ENCODE measurements at regions not wholly inside any gene's neighbourhood (a gene's known extent, or its start where the extent isn't known, plus 50 kb on each side); places are given as distances from the start of the nearest gene placed in this dataset.
A peak's percentile ranks its signal among the peaks of the same experiment; 100 is the strongest.
"Not testable (repeated sequence)": the region's sequence is repeated elsewhere in the genome, so short reads cannot be mapped to it uniquely, and the experiment has no call there.

DNA sequence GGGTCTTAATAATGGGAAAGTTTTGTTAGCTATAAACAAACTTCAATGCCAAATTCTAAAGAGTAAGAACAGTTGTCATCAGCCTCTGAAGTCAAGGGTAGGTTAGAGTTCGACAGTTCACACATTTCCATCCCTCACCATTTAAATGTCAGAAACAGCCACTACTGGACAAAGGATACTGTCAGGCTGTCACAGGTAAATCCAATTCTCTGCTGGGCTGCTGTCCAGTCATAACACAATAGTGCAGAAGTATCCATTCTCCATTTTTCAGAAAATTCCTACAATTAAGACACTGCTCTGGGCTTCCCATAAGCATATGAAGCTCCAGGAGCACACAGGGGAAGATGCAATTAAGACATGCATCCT lies 221.4 kb downstream of the RPS29 start:
- DNase-seq = no peak

DNA sequence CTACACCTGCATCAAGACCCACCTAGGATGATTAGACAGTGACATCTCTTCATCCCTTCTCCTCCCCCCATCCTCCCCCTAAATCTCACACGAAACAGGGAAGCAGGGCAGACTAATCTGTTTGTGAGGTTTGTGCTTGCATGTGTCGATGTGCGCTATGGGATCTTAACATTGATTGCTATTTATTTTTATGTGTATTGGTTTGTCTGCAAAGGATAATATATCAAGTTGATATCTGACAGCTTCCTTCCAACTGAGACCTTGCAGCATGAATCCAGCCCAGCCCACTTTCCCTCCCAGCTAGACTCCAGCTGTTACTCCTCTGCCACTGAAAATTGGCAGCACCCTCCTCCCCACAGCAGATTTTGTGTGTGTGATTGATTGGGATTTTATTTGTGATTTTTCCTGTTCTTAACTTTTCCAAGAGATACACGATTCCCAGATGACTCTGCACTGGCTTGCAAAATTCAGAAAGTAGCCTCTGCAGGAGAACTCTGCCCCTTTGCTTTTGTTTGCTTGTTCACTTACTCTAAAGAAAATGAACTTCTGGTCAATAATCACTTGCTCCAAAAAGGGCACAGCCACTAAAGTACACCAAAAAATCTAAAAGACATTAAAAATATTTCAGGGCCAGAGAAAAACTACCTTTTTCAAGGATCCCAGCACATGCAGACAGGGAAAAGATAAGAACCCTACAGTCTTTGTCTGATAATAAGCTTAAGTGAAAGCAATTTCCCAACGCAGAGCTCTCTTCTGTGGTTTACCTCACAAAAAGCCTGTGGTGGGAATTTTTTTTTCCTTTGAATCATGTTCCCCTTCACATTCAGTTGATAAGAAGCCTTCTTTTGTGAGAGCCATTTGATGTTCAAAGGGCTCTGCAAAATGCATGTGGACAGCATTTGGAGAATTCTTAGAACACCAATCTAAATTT lies 222.1 kb downstream of the RPS29 start:
- DNase-seq = no peak

DNA sequence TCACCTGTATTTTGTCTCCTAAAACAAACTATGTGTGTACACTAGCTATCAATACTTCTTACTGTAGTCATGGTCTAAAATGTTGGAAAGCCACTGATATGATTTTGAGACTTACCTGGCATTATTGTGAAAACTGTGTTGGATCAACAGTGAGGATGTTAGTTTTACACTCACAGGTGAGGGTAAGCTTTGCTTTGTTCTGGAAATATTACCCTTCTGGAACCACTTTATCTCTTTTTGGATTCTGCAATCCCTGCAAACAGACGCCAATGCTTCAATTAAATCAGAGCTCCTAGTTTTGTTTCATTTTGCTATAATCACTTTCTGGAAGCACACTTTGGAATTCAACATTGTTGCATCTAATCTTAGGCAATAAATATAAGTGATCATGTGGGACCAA lies 223.3 kb downstream of the RPS29 start:
- DNase-seq = no peak

DNA sequence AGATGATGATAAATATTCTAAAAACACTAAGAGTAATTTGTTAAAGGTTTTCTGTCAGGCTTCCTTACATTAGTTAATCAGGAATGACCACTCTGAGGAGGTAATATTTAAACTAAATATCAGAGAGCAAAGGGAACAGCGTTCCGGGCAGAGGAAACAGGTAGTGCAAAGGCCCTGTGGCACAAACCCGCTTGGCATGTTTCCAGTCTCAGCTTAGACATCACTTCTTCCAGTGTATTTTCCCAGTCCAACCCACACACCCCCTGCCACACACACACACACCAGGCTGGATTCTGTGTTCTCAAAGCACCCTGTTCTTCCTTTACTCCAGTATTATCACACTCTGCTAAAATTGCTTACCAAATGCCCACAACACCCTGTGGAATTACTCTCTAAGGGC lies 247.1 kb downstream of the RPS29 start:
- no peak for DNase-seq

- DNase-seq = no peak
Measured at GRCh38 chr14:49319810-49320209, 266.4 kb downstream of the RPS29 start.

- DNase-seq = no peak
Measured at GRCh38 chr14:49315570-49315969, 270.6 kb downstream of the RPS29 start.

DNA sequence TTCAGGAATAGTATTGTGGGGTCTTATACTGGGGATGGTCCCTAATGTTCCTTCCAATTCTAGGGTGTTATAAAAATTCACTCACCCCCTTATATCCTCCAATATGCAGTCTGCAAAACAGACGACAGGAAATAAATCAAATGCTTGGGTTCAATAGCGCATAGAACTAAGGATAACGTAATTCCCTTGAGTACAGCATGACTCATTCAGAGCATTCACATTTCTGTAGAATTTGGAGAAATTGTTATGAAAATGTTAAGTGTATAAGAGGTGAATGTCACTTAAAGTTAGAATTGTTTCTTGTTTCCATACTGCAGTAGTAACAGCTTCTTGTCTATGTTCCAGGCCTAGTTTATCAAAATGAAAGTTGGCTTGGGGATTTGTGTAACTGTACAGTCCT lies 271.4 kb downstream of the RPS29 start:
- DNase-seq = peak; percentile 6

GRCh38 chr14:49313108-49313507 lies 273.1 kb downstream of the RPS29 start:
- no peak for DNase-seq

DNA sequence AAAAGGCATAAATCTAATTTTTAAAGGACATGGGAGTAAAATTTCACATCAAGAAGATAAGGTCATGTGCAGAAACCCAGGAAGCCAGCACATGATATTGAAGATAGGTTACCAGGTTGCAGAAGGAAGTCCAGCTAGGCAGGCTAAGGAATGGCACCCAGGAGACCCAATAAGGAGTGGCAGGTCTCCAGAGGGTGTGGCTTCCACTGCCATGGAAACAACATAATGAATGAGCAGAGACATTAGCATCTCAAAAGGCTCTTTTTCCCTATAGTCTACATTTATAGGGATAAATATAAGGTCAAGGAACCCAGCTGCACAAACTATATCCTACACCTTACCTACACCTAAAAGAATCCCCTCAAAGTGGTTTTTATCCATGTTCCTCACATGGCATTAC lies 275.9 kb downstream of the RPS29 start:
- DNase-seq = no peak

- peak; percentile 1 for DNase-seq
Measured at GRCh38 chr14:49306152-49306751, 279.9 kb downstream of the RPS29 start.

GRCh38 chr14:49303946-49304516 lies 282.1 kb downstream of the RPS29 start:
- peak; percentile 14 for DNase-seq

GRCh38 chr14:49297102-49297501 lies 289.1 kb downstream of the RPS29 start:
- DNase-seq = no peak

- DNase-seq = no peak
Measured at GRCh38 chr14:49294621-49295148, 291.5 kb downstream of the RPS29 start.

- DNase-seq = no peak
Measured at GRCh38 chr14:49287004-49287403, 299.2 kb downstream of the RPS29 start.

- no peak for DNase-seq
Measured at GRCh38 chr14:49286257-49286983, 299.8 kb downstream of the RPS29 start.

DNA sequence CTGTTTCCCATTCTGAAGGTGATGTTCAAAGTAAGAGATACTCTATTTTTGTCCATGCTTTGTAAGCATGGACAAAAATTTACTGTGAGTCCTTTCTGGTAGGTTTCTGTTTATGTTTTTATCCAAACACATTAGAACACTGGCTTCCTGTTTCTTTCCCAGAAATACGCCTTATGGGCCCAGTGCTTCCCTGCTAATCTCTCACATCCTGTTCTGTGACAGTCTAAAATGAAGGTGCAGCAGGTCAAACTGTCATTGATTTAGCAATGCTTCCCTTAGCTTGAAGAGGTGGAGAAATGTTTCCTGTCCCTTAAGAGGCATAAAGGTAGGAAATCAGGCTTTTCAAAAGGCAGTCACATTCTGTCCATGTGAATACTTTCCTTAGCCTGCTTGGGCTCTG lies 305.6 kb downstream of the RPS29 start:
- DNase-seq = no peak

GRCh38 chr14:49250517-49250916 lies 335.7 kb downstream of the RPS29 start:
- no peak for DNase-seq

- peak; percentile 49 for DNase-seq
Measured at GRCh38 chr14:49250109-49250508, 336.1 kb downstream of the RPS29 start.

DNA sequence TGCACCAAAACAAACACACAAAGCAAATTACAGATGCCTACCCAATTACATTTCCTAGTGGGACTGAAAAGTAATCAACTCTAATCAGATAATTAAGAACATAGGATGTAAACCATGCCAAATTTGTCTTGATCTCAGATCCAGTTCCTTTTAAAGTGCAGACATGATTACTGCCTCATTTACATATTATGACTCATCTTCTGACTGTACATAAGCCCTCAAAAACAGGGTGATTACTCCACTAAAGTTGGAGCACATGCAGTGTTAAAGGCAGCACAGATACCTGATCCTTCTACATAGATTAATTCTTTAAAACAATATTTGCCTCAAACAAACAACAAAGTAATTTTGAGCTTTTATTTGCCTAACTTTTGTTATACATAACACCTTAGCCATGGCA lies 337.2 kb downstream of the RPS29 start:
- DNase-seq = peak; percentile 0

- DNase-seq = not testable (repeated sequence)
Measured at GRCh38 chr14:49243777-49244176, 342.4 kb downstream of the RPS29 start.

GRCh38 chr14:49240383-49240782 lies 345.8 kb downstream of the RPS29 start:
- DNase-seq = no peak

GRCh38 chr14:49228552-49228951 lies 357.6 kb downstream of the RPS29 start:
- DNase-seq = no peak

DNA sequence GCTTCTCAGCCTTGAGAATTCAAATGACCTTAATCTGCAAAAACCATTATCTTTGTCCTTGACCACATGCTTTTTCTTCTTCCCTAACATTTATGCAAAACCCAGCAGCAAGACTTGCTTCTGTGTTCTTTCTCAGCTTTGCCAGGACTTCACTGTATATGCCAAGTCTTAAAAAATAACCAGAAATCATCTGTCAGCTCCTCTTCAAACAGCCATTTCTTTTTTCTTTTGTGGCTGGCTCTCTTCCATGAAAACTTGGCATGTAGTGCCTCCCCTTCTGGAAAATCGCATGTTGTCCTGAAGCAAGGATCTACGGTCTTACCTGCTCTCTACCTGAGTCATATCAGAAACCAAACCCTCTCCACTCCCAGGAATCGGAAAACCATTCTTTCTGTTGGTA lies 364.9 kb downstream of the RPS29 start:
- no peak for DNase-seq

Measured in fibroblast of skin of scalp (primary cell).